PFSK-1 (cell line): ENCODE measurements at regions not wholly inside any gene's neighbourhood (a gene's known extent, or its start where the extent isn't known, plus 50 kb on each side); places are given as distances from the start of the nearest gene placed in this dataset.

Source experiments
- SIN3A ChIP-seq: IDR thresholded peaks from 2 replicates; pipeline ENCODE4 v1.6.1; 2012; ENCODE audit warnings: mild to moderate bottlenecking, low read length, moderate library complexity, borderline replicate concordance; ENCODE audit not compliant: insufficient read depth
- TF ChIP-seq, protein P1 (sequence below), 2 experiments: IDR thresholded peaks; 2 replicates each; pipeline versions ENCODE4 v1.6.1 to v1.8.0; 2011 to 2012; ENCODE audit warnings: low read depth in 2 of 2, low read length in 2 of 2, control low read depth in 1 of 2, inconsistent platforms in 1 of 2, mild to moderate bottlenecking in 1 of 2, moderate library complexity in 1 of 2; ENCODE audit not compliant: insufficient read depth in 1 of 2

GRCh38 chr1:219266524-219266923 is 92.8 kb downstream of the LYPLAL1 start:
- no peak for TF ChIP-seq SIN3A
- TF ChIP-seq, protein P1, sequence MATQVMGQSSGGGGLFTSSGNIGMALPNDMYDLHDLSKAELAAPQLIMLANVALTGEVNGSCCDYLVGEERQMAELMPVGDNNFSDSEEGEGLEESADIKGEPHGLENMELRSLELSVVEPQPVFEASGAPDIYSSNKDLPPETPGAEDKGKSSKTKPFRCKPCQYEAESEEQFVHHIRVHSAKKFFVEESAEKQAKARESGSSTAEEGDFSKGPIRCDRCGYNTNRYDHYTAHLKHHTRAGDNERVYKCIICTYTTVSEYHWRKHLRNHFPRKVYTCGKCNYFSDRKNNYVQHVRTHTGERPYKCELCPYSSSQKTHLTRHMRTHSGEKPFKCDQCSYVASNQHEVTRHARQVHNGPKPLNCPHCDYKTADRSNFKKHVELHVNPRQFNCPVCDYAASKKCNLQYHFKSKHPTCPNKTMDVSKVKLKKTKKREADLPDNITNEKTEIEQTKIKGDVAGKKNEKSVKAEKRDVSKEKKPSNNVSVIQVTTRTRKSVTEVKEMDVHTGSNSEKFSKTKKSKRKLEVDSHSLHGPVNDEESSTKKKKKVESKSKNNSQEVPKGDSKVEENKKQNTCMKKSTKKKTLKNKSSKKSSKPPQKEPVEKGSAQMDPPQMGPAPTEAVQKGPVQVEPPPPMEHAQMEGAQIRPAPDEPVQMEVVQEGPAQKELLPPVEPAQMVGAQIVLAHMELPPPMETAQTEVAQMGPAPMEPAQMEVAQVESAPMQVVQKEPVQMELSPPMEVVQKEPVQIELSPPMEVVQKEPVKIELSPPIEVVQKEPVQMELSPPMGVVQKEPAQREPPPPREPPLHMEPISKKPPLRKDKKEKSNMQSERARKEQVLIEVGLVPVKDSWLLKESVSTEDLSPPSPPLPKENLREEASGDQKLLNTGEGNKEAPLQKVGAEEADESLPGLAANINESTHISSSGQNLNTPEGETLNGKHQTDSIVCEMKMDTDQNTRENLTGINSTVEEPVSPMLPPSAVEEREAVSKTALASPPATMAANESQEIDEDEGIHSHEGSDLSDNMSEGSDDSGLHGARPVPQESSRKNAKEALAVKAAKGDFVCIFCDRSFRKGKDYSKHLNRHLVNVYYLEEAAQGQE (IDR thresholded peaks at IDR 0.05; ENCODE audit: insufficient read depth in 1 of 2, low read depth in 2 of 2, low read length in 2 of 2): no peak
